Neuron (in vitro differentiated cells): ENCODE measurements at regions not wholly inside any gene's neighbourhood (a gene's known extent, or its start where the extent isn't known, plus 50 kb on each side); places are given as distances from the start of the nearest gene placed in this dataset.

Experiments used
- H2AFZ ChIP-seq: one replicate; pipeline ENCODE4 v1.6.1; 2013; ENCODE audit warnings: low read depth, mild to moderate bottlenecking, inconsistent platforms, low read length, moderate library complexity
- H3K27me3 ChIP-seq: one replicate; pipeline ENCODE4 v1.6.1; 2013; ENCODE audit warnings: low read length; ENCODE audit not compliant: insufficient read depth
- H3K36me3 ChIP-seq: one replicate; pipeline ENCODE4 v1.6.1; 2013; ENCODE audit warnings: low read length; ENCODE audit not compliant: insufficient read depth
- H3K4me1 ChIP-seq: one replicate; pipeline ENCODE4 v1.6.1; 2013; ENCODE audit warnings: low read length; ENCODE audit not compliant: insufficient read depth
- H3K4me3 ChIP-seq: 2 replicates; pipeline ENCODE4 v1.5.1; 2013; ENCODE audit warnings: mild to moderate bottlenecking, low read length, moderate library complexity
- H3K9me3 ChIP-seq: one replicate; pipeline ENCODE4 v1.6.1; 2013; ENCODE audit warnings: low read length

DNA sequence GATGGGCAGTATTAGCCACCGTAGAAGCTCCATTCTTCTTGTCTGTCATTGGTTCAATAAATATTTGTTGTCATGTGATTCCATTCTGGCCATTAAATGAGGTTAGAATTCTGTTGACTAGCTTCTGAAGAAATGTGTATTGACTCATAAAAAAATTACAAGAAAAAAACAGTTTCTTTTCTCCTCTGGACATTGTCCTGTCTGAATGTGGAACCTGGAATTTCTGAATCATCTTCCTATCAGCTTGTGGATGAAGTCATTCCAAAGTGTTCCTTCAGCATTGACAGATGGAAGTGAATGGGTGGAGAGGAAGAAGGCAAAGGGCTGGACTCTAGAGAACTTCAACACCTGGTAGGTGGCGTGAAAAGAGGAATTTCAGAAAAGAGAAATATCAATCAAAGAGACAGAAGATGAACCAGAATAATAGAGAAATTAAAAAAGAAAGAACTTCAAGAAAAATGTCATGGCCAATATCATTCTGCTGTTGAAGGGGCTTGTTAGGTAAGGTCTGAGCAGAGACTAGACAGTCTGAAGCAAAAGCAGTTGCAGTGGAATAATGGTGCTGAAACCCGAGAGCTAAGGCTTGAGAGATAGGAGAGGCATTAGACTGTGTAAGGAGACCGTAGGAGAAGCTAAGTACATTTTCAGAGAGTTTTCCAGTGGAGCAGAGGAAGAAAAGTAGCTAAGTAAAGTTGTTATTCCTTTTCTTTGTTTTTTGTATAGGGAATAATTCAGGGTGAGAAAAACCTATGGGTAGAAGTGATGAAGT, 806.6 kb downstream of the SQOR start:
- Histone ChIP-seq H3K27me3 (no peaks in the 10 kb centered on the region), H3K9me3 (no peaks in the 10 kb centered on the region), H3K36me3 (no peaks in the 10 kb centered on the region), H3K4me3 (no peak overlapping the region), H3K4me1 (no peaks in the 10 kb centered on the region), H2AFZ (no peak overlapping the region)

DNA sequence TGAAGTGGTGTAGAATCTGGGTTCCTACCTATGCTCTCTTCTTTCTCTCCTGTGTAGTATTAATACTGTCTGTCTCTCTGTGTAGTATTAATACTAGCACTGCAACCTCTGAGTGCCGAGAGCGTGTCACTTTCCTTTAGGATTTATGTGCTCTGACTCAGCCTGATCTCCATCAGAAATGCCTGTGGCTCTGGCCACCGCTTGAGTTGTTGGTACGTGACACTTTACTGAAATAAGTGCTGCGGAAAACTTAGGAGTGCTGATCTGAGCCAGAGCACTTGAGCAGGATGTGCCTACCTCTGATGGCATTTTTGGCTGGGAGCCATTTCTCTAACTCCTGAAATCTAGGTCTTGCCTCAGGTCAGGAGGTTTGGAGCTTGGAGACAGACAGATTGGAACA, 807.4 kb downstream of the SQOR start:
- Histone ChIP-seq H3K27me3 (no peaks in the 10 kb centered on the region), H2AFZ (no peak overlapping the region), H3K4me3 (no peak overlapping the region), H3K36me3 (no peaks in the 10 kb centered on the region), H3K4me1 (no peaks in the 10 kb centered on the region), H3K9me3 (no peaks in the 10 kb centered on the region)

DNA sequence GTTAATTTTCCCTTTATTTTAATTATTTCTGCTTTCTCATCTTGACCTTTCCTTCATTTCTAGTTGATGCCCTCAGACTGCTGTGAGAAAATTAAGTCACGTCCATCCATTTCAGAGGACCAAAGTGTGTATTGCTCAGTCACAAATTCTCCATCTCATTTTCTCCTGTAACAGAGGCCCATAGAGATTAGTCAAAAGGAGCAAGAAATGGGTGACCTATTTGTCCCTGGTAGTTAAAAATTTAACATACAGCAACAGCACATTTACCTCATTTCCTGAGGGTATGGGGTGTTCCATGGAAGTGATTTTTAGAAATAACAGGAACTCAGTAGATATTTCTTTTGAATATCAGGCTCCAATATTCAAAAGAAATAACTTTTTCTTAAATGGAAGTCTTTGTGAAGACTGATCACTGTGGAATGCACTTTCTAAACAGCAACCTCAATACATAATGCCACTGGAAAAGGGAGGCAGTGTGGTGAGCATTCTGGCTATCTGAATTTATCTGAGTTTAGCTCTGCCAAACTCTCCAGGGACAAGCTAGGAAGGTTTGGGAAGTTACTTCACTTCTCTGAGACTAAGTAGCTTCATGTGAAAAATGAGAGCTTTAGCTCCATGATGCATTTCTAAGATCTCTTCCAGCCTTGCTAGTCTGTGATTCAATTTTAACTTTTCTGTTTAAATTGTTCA, 808.2 kb downstream of the SQOR start:
- H3K36me3 ChIP-seq, result no peaks in the 10 kb centered on the region
- no peaks in the 10 kb centered on the region for H3K27me3 ChIP-seq
- no peak overlapping the region for H2AFZ ChIP-seq
- no peaks in the 10 kb centered on the region for H3K4me1 ChIP-seq
- no peak overlapping the region for H3K4me3 ChIP-seq
- H3K9me3 ChIP-seq, result no peaks in the 10 kb centered on the region

DNA sequence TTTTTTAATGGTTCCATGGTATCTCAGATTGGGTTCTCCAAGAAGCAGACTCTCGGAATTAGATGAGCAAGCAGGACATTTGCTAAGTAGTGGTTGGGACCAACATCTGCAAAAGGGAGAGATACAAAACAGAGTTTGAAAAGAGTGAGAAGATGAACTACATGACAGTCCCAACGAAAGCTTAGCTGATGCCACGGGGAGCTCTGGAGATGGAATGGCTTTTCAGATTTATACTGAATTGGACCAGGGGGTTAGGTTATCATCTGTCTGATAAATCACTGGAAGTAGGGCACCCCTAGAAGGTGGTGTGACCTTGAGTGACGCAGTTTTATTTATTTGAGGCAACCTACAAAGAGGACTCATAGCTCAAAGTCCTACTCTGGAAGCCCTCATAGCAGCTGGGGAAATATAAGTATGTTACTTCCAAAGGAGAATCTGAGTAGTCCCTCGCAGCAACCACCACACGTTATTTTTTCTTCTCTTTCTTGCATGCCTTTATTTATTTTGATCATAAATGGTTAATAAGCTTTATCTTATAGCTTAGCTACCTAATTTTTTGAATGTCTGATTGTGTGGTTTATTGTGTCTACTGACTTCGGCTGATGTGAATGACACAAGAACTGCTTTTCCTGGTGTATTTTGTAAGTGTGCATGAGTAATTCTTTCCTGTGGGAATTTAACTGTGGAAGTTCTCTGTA, 815.4 kb downstream of the SQOR start:
- Histone ChIP-seq H3K4me1 (no peaks in the 10 kb centered on the region), H2AFZ (no peak overlapping the region), H3K36me3 (no peaks in the 10 kb centered on the region), H3K9me3 (no peaks in the 10 kb centered on the region), H3K4me3 (no peak overlapping the region), H3K27me3 (no peaks in the 10 kb centered on the region)

DNA sequence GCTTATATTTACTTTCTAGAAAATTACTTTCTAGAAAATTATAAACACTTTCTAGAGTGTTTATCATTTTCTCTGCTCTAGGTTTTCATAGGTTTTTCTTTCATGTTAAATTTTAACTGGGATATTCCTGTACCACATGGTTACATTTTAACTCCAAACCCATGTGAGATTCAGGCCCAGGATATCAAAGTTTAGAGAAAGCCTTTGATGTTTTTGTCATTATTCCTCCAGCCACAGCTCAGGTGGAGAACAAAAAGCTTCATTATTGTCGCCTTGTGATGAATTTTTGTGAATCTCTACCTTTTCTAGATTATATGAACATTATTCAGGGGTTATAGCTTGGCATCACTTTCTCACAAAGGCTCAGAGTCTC, 816.0 kb downstream of the SQOR start:
- no peaks in the 10 kb centered on the region for H3K27me3 ChIP-seq
- no peaks in the 10 kb centered on the region for H3K36me3 ChIP-seq
- no peaks in the 10 kb centered on the region for H3K4me1 ChIP-seq
- no peaks in the 10 kb centered on the region for H3K9me3 ChIP-seq
- no peak overlapping the region for H3K4me3 ChIP-seq
- no peak overlapping the region for H2AFZ ChIP-seq

DNA sequence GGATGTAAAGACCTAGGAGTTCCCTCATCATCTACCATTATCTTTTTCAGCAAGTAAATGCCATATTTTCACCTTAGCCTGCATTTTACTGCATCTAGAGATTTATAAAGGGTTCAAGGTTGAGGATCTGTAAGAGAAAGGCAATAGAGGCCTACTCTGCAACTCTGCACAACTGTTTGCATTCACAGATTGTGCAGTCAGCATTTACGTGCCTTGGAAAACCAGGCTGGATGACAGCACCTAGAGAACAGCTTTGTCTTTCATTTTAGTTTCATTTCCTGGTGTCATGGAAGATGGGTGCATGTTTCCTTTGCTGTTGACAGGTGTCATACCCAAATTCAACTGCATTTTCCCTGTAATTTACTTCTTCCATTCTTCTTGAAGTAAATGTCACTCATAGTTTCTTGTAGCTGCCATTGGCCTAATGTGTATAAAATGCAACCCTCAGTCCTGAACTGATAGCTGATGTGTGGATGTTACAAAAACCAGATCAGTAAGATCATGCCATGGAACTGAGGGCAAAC, 817.5 kb downstream of the SQOR start:
- Histone ChIP-seq H2AFZ (no peak overlapping the region), H3K4me3 (no peak overlapping the region), H3K4me1 (no peaks in the 10 kb centered on the region), H3K36me3 (no peaks in the 10 kb centered on the region), H3K9me3 (no peaks in the 10 kb centered on the region), H3K27me3 (no peaks in the 10 kb centered on the region)

DNA sequence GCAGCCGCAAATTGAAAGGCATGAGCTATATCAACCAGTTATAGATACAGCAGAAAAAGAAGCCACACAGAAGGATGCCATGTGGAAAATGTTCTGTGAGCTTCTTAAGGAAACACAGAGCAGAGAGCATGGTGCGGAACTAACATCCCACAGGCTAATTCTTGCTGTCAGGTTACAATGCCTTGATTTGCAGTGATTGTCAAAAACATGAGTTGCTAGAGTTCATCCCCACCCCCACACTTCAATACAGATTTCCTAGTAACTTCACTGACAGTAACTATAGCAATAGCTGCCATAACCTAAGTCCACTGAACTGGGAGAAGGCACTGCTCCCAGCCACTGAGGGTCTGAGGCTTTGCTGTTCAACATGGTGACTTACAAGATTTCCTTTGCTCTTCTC, 821.6 kb downstream of the SQOR start:
- no peak overlapping the region for H2AFZ ChIP-seq
- H3K27me3 ChIP-seq, result no peaks in the 10 kb centered on the region
- H3K4me1 ChIP-seq, result peaks cover 2% of the 10 kb centered on the region
- H3K4me3 ChIP-seq, result no peak overlapping the region
- no peaks in the 10 kb centered on the region for H3K36me3 ChIP-seq
- H3K9me3 ChIP-seq, result no peaks in the 10 kb centered on the region

DNA sequence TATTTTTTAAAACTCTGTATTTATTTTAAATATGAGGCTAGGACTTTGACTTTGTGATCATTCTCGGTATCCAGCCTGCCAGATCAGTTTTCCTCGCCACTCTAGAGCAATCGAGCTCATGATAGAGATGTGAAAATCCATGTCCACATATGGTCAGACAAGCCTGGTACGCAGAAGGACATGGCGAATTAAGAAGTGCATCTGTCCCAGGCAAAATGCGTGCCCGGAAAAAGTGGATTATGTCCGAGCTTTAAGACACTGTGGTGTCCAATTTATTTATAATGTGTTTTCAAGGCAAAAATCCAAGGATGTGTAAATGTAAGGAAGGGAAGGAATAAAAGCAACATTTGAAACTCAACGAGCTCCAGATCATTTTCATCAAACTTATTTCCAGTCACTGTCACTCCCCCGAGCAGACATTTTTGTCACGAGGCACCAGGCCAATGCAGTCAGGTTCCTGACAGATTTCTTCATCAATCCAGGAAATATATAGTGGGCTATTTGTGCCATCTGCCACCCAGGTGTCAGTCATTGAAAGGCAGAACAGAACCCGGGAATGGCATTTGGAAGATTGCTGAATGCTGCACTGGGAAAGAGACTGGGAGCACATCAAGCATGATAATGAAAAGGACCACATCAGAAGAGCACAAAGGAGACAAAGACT, 825.7 kb downstream of the SQOR start:
- Histone ChIP-seq H2AFZ (no peak overlapping the region), H3K27me3 (no peaks in the 10 kb centered on the region), H3K36me3 (no peaks in the 10 kb centered on the region), H3K4me1 (peaks cover 19% of the 10 kb centered on the region), H3K4me3 (no peak overlapping the region), H3K9me3 (no peaks in the 10 kb centered on the region)

DNA sequence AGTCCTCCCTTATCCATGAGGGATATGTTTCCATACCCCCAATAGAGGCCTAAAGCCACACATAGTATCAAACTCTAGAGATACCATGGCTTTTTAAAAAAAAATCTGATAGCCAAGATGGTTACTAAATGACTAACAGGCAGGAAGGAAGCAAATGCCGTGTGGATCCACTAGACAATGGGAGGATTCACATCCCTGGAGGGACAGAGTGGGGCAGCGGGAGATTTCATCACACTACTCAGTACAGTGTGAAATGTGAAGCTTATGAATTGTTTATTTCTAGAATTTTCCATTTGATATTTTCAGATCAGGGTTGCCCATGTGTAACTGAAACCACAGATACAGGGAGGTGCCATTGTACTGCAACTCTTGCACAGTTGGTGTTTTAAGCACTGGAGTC, 826.6 kb downstream of the SQOR start:
- Histone ChIP-seq H2AFZ (no peak overlapping the region), H3K36me3 (no peaks in the 10 kb centered on the region), H3K4me3 (no peak overlapping the region), H3K4me1 (peaks cover 19% of the 10 kb centered on the region), H3K27me3 (no peaks in the 10 kb centered on the region), H3K9me3 (no peaks in the 10 kb centered on the region)

DNA sequence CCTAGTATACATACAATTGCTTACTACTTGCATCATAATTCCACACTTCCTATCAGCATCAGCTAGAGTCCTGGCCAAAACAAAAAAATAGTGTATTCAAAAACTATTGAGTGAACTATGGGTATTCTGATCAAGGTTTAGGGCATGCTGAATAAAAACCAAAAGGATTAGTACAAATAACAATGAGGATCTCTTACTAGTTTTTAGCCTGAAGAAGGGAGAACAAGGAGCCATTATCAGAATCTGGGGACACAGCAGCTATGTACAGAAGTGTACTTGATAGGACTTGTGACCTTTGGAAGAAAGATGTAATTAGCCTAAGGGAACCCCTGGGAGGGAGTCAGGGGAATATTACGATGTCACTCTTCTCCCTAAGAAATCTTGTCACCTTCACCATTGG, 832.2 kb downstream of the SQOR start:
- no peaks in the 10 kb centered on the region for H3K27me3 ChIP-seq
- H3K4me3 ChIP-seq, result no peak overlapping the region
- H3K36me3 ChIP-seq, result no peaks in the 10 kb centered on the region
- H3K9me3 ChIP-seq, result no peaks in the 10 kb centered on the region
- H2AFZ ChIP-seq, result no peak overlapping the region
- peaks cover 17% of the 10 kb centered on the region for H3K4me1 ChIP-seq

DNA sequence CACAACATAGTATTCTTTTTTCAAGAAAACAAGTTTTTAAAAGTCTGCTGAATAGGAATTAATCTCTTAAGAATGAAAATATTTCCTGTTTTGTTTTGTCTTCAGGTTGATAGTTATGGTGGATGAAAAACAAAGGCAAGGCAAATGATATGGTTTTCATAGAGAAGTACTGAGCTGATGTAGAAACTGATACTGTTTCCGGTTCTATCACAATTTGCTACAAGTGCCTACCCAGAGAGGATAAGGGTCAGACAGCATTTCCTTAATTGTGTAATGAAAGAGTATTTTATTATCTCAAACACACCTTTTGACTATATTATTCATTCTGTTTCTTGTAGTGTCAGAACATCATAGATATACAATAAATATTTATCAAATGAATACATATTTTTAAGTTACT, 836.3 kb downstream of the SQOR start:
- no peaks in the 10 kb centered on the region for H3K36me3 ChIP-seq
- no peak overlapping the region for H2AFZ ChIP-seq
- H3K27me3 ChIP-seq, result no peaks in the 10 kb centered on the region
- no peaks in the 10 kb centered on the region for H3K9me3 ChIP-seq
- H3K4me3 ChIP-seq, result no peak overlapping the region
- H3K4me1 ChIP-seq, result no peaks in the 10 kb centered on the region

DNA sequence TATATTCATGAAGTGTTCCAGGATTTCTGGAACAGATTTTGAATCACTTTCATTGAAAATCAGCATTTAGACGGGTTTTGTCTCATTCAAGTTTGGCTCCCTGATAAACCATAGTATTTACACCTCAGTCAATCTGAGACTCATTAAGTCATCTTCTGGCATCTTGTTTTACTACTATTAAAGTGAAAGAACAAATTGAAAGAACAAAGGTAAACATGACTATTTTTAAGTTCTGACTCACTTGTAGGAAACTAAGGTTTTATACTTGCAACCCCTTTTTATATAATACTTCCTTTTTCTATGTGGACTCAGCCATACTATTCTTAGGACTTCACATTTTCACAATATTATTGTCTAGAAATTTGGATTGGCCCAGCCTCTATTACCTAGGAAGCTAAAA, 854.4 kb downstream of the SQOR start:
- H3K4me1 ChIP-seq, result no peaks in the 10 kb centered on the region
- no peak overlapping the region for H2AFZ ChIP-seq
- H3K9me3 ChIP-seq, result no peaks in the 10 kb centered on the region
- H3K27me3 ChIP-seq, result no peaks in the 10 kb centered on the region
- no peaks in the 10 kb centered on the region for H3K36me3 ChIP-seq
- H3K4me3 ChIP-seq, result no peak overlapping the region
